ENCODE measurements at regions not wholly inside any gene's neighbourhood (a gene's known extent, or its start where the extent isn't known, plus 50 kb on each side); places are given as distances from the start of the nearest gene placed in this dataset.
"Not testable (repeated sequence)": the region's sequence is repeated elsewhere in the genome, so short reads cannot be mapped to it uniquely, and the experiment has no call there.

GRCh38 chr21:35170244-35170643, 121.1 kb upstream of the RUNX1 start:
- Mint-ChIP-seq H3K4me3 (peak overlapping the region in 1 of 4 donors; percentile 64), H3K36me3 (no peaks in the 10 kb centered on the region), H3K27ac (no peak overlapping the region), H3K9me3 (peaks cover 0 to 4% (median 0%) of the 10 kb centered on the region in 3 donors), H3K4me1 (peaks cover 10 to 15% (median 12%) of the 10 kb centered on the region in 3 donors), H3K27me3 (no peaks in the 10 kb centered on the region)

GRCh38 chr21:35169574-35169973, 120.5 kb upstream of the RUNX1 start:
- Mint-ChIP-seq H3K4me1 (peaks cover 10 to 15% (median 12%) of the 10 kb centered on the region in 3 donors), H3K4me3 (no peak overlapping the region), H3K27ac (no peak overlapping the region), H3K9me3 (peaks cover 0 to 3% (median 0%) of the 10 kb centered on the region in 3 donors), H3K27me3 (no peaks in the 10 kb centered on the region), H3K36me3 (no peaks in the 10 kb centered on the region)

- peak overlapping the region in 1 of 3 donors; percentile 41 for H3K27ac Mint-ChIP-seq
- peaks cover 10 to 15% (median 12%) of the 10 kb centered on the region in 3 donors for H3K4me1 Mint-ChIP-seq
- H3K9me3 Mint-ChIP-seq: peaks cover 0 to 7% (median 0%) of the 10 kb centered on the region in 3 donors
- H3K36me3 Mint-ChIP-seq: peaks cover 1% of the 10 kb centered on the region
- H3K4me3 Mint-ChIP-seq: no peak overlapping the region
- no peaks in the 10 kb centered on the region for H3K27me3 Mint-ChIP-seq
These were observed 119.6 kb upstream of the RUNX1 start for GRCh38 chr21:35168735-35169134.

GRCh38 chr21:35164971-35165483, 115.9 kb upstream of the RUNX1 start:
- Mint-ChIP-seq H3K36me3 (peaks cover 1% of the 10 kb centered on the region), H3K4me3 (no peak overlapping the region), H3K27me3 (no peaks in the 10 kb centered on the region), H3K9me3 (peaks cover 0 to 7% (median 3%) of the 10 kb centered on the region in 3 donors), H3K4me1 (peaks cover 0 to 1% (median under 1%) of the 10 kb centered on the region in 3 donors), H3K27ac (no peak overlapping the region)

- Mint-ChIP-seq H3K9me3 (peaks cover 0 to 7% (median 3%) of the 10 kb centered on the region in 3 donors), H3K4me1 (no peaks in the 10 kb centered on the region), H3K27me3 (no peaks in the 10 kb centered on the region), H3K27ac (no peak overlapping the region), H3K36me3 (peaks cover 1% of the 10 kb centered on the region), H3K4me3 (no peak overlapping the region)
These were observed 115.3 kb upstream of the RUNX1 start for GRCh38 chr21:35164380-35164779.

- Mint-ChIP-seq H3K27ac (no peak overlapping the region), H3K36me3 (peaks cover 1% of the 10 kb centered on the region), H3K9me3 (peaks cover 0 to 7% (median 3%) of the 10 kb centered on the region in 3 donors), H3K27me3 (no peaks in the 10 kb centered on the region), H3K4me3 (no peak overlapping the region), H3K4me1 (no peaks in the 10 kb centered on the region)
These were observed 114.3 kb upstream of the RUNX1 start for GRCh38 chr21:35163411-35163810.

GRCh38 chr21:35162831-35163230, 113.7 kb upstream of the RUNX1 start:
- Mint-ChIP-seq H3K27ac (no peak overlapping the region), H3K4me1 (no peaks in the 10 kb centered on the region), H3K4me3 (no peak overlapping the region), H3K27me3 (no peaks in the 10 kb centered on the region), H3K36me3 (peaks cover 1% of the 10 kb centered on the region), H3K9me3 (peaks cover 0 to 7% (median 5%) of the 10 kb centered on the region in 3 donors)

GRCh38 chr21:35159881-35160280, 110.8 kb upstream of the RUNX1 start:
- Mint-ChIP-seq H3K36me3 (peaks cover 1% of the 10 kb centered on the region), H3K9me3 (peaks cover 4 to 18% (median 8%) of the 10 kb centered on the region in 3 donors), H3K27ac (no peak overlapping the region), H3K27me3 (no peaks in the 10 kb centered on the region), H3K4me1 (no peaks in the 10 kb centered on the region), H3K4me3 (no peak overlapping the region)

- peaks cover 0 to 17% (median 8%) of the 10 kb centered on the region in 3 donors for H3K9me3 Mint-ChIP-seq
- H3K4me1 Mint-ChIP-seq, H3K36me3 Mint-ChIP-seq, H3K27ac Mint-ChIP-seq, H3K27me3 Mint-ChIP-seq, H3K4me3 Mint-ChIP-seq: not testable (repeated sequence)
These were observed 108.3 kb upstream of the RUNX1 start for GRCh38 chr21:35157374-35157773.

- no peaks in the 10 kb centered on the region for H3K4me1 Mint-ChIP-seq
- H3K9me3 Mint-ChIP-seq: peaks cover 0 to 15% (median 8%) of the 10 kb centered on the region in 3 donors
- H3K27me3 Mint-ChIP-seq: no peaks in the 10 kb centered on the region
- H3K36me3 Mint-ChIP-seq: peaks cover 1% of the 10 kb centered on the region
- no peak overlapping the region for H3K4me3 Mint-ChIP-seq
- H3K27ac Mint-ChIP-seq: no peak overlapping the region
These were observed 107.5 kb upstream of the RUNX1 start for GRCh38 chr21:35156293-35157278.

- peaks cover 5 to 21% (median 8%) of the 10 kb centered on the region in 3 donors for H3K9me3 Mint-ChIP-seq
- H3K4me1 Mint-ChIP-seq: no peaks in the 10 kb centered on the region
- H3K27me3 Mint-ChIP-seq: no peaks in the 10 kb centered on the region
- H3K27ac Mint-ChIP-seq: no peak overlapping the region
- peaks cover 5% of the 10 kb centered on the region for H3K36me3 Mint-ChIP-seq
- H3K4me3 Mint-ChIP-seq: no peak overlapping the region
These were observed 105.7 kb upstream of the RUNX1 start for GRCh38 chr21:35154788-35155187.

- Mint-ChIP-seq H3K4me1 (no peaks in the 10 kb centered on the region), H3K27ac (no peak overlapping the region), H3K4me3 (no peak overlapping the region), H3K36me3 (peaks cover 5% of the 10 kb centered on the region), H3K9me3 (peaks cover 5 to 21% (median 8%) of the 10 kb centered on the region in 3 donors), H3K27me3 (no peaks in the 10 kb centered on the region)
These were observed 104.6 kb upstream of the RUNX1 start for GRCh38 chr21:35153671-35154070.

- Mint-ChIP-seq H3K4me3 (no peak overlapping the region), H3K27me3 (peaks cover 1% of the 10 kb centered on the region), H3K36me3 (peaks cover 5% of the 10 kb centered on the region), H3K4me1 (no peaks in the 10 kb centered on the region), H3K9me3 (peaks cover 0 to 6% (median 5%) of the 10 kb centered on the region in 3 donors), H3K27ac (no peak overlapping the region)
These were observed 101.6 kb upstream of the RUNX1 start for GRCh38 chr21:35150562-35151226.

GRCh38 chr21:35149698-35150097, 100.6 kb upstream of the RUNX1 start:
- Mint-ChIP-seq H3K4me3 (no peak overlapping the region), H3K27ac (no peak overlapping the region), H3K36me3 (peaks cover 5% of the 10 kb centered on the region), H3K4me1 (no peaks in the 10 kb centered on the region), H3K9me3 (peaks cover 0 to 6% (median 5%) of the 10 kb centered on the region in 3 donors), H3K27me3 (peaks cover 4% of the 10 kb centered on the region)

GRCh38 chr21:35147439-35147838, 98.3 kb upstream of the RUNX1 start:
- H3K4me3 Mint-ChIP-seq: no peak overlapping the region
- no peaks in the 10 kb centered on the region for H3K4me1 Mint-ChIP-seq
- H3K9me3 Mint-ChIP-seq: peaks cover 0 to 6% (median 5%) of the 10 kb centered on the region in 3 donors
- H3K27ac Mint-ChIP-seq: no peak overlapping the region
- H3K27me3 Mint-ChIP-seq: peaks cover 4% of the 10 kb centered on the region
- H3K36me3 Mint-ChIP-seq: peaks cover 5% of the 10 kb centered on the region

All from IgD-negative memory B cell (primary cell).